IMR-90 (cell line): ENCODE measurements at regions not wholly inside any gene's neighbourhood (a gene's known extent, or its start where the extent isn't known, plus 50 kb on each side); places are given as distances from the start of the nearest gene placed in this dataset.

Source experiments
- ATAC-seq: fragments of 200-7000 bp; cut with Tn5 transposase; 2 replicates; pipeline ENCODE4 v1.9.1; 2020; ENCODE audit warnings: low read depth, mild to moderate bottlenecking, moderate library complexity
- BruUV-seq: library from RNA; stranded (reverse); fragments of 400-500 nt; replicated peaks from 2 replicates; lab custom pipeline; 2021; lab: Mats Ljungman, UMichigan
- CTCF ChIA-PET: fragments of 300-600 bp; formaldehyde crosslinking; extraction: SDS; loops from one replicate; lab custom pipeline; 2021; ENCODE audit warnings: antibody characterized with exemption; lab: Yijun Ruan, JAX
- POLR2A ChIA-PET: fragments of 300-600 bp; sonication (Branson Sonifier 250); formaldehyde crosslinking; loops from one replicate; lab custom pipeline; 2022; ENCODE audit warnings: antibody characterized with exemption; ENCODE audit not compliant: unreplicated experiment; lab: Charles Lee
- DNase-seq: peaks from one replicate; pipeline ENCODE4 v3.0.0; 2013
- H2AFZ ChIP-seq: replicated peaks from 2 replicates; pipeline ENCODE3; 2013; ENCODE audit warnings: low read length, mild to moderate bottlenecking; ENCODE audit not compliant: poor library complexity
- H2AK5ac ChIP-seq: 2 replicates; pipeline ENCODE4 v1.6.1; 2013; ENCODE audit warnings: low read depth, low read length, inconsistent platforms
- H2AK9ac ChIP-seq: replicated peaks from 2 replicates; pipeline ENCODE3; 2013; ENCODE audit warnings: mild to moderate bottlenecking, low read depth, low read length, moderate library complexity; ENCODE audit not compliant: poor library complexity
- H2BK120ac ChIP-seq: 2 replicates; pipeline ENCODE4 v1.6.1; 2013; ENCODE audit warnings: low read depth, low read length, inconsistent platforms
- H2BK15ac ChIP-seq: 3 replicates; pipeline ENCODE4 v1.6.1; 2013; ENCODE audit warnings: low read depth, low read length, inconsistent platforms
- H2BK20ac ChIP-seq: 2 replicates; pipeline ENCODE4 v1.6.1; 2013; ENCODE audit warnings: low read depth, mild to moderate bottlenecking, inconsistent platforms, low read length, moderate library complexity
- H2BK5ac ChIP-seq: 2 replicates; pipeline ENCODE4 v1.6.1; 2013; ENCODE audit warnings: mild to moderate bottlenecking, low read depth, low read length, inconsistent platforms; ENCODE audit not compliant: poor library complexity, severe bottlenecking
- H3K14ac ChIP-seq: replicated peaks from 2 replicates; pipeline ENCODE4 v1.6.1; 2013; ENCODE audit warnings: low read depth, low read length, inconsistent platforms
- H3K18ac ChIP-seq: 2 replicates; pipeline ENCODE4 v1.6.1; 2013; ENCODE audit warnings: low read depth, low read length, control low read depth
- H3K23ac ChIP-seq: 2 replicates; pipeline ENCODE4 v1.6.1; 2013; ENCODE audit warnings: low read depth, low read length, inconsistent platforms
- H3K27ac ChIP-seq: 2 replicates; pipeline ENCODE4 v1.5.1; 2013; ENCODE audit warnings: mild to moderate bottlenecking, control low read depth, low read length; ENCODE audit not compliant: insufficient read depth
- H3K27me3 ChIP-seq: 2 replicates; pipeline ENCODE4 v1.6.1; 2013; ENCODE audit warnings: low read length; ENCODE audit not compliant: control insufficient read depth, insufficient read depth
- H3K36me3 ChIP-seq: 2 replicates; pipeline ENCODE4 v1.6.1; 2013; ENCODE audit warnings: low read length, mixed read lengths; ENCODE audit not compliant: control insufficient read depth, insufficient read depth
- H3K4ac ChIP-seq: 2 replicates; pipeline ENCODE4 v1.6.1; 2013; ENCODE audit warnings: low read depth, low read length, inconsistent platforms
- H3K4me1 ChIP-seq: 2 replicates; pipeline ENCODE4 v1.6.1; 2013; ENCODE audit warnings: low read length, mixed read lengths; ENCODE audit not compliant: control insufficient read depth, insufficient read depth
- H3K4me2 ChIP-seq: 2 replicates; pipeline ENCODE4 v1.6.1; 2013; ENCODE audit warnings: low read depth, mild to moderate bottlenecking, control low read depth, low read length, moderate library complexity
- H3K4me3 ChIP-seq: 2 replicates; pipeline ENCODE4 v1.5.1; 2013; ENCODE audit warnings: low read depth, mild to moderate bottlenecking, control low read depth, low read length, moderate library complexity; ENCODE audit not compliant: insufficient read depth
- H3K56ac ChIP-seq: 2 replicates; pipeline ENCODE4 v1.6.1; 2013; ENCODE audit warnings: low read length, inconsistent platforms; ENCODE audit not compliant: insufficient read depth; ENCODE audit errors: extremely low read depth
- H3K79me1 ChIP-seq, 2 experiments: 2 replicates each; pipeline ENCODE4 v1.6.1; 2013; ENCODE audit warnings: low read length in 2 of 2, inconsistent platforms in 1 of 2, low read depth in 1 of 2
- H3K9ac ChIP-seq: 2 replicates; pipeline ENCODE4 v1.6.1; 2013; ENCODE audit warnings: low read depth, low read length, control low read depth
- H3K9me1 ChIP-seq: 2 replicates; pipeline ENCODE4 v1.6.1; 2013; ENCODE audit warnings: low read length, inconsistent platforms; ENCODE audit not compliant: insufficient read depth
- H3K9me3 ChIP-seq: 2 replicates; pipeline ENCODE4 v1.6.1; 2013; ENCODE audit warnings: low read length; ENCODE audit not compliant: control insufficient read depth, insufficient read depth
- H4K20me1 ChIP-seq: 2 replicates; pipeline ENCODE4 v1.6.1; 2013; ENCODE audit warnings: low read length, inconsistent platforms; ENCODE audit not compliant: insufficient read depth
- H4K5ac ChIP-seq: 2 replicates; pipeline ENCODE4 v1.6.1; 2013; ENCODE audit warnings: mild to moderate bottlenecking, low read depth, low read length, control low read depth
- H4K8ac ChIP-seq, 2 experiments: 2 replicates each; pipeline ENCODE4 v1.6.1; 2013; ENCODE audit warnings: low read depth in 2 of 2, low read length in 2 of 2, control low read depth in 1 of 2, inconsistent platforms in 1 of 2
- H4K91ac ChIP-seq: 2 replicates; pipeline ENCODE4 v1.6.1; 2013; ENCODE audit warnings: low read depth, low read length, inconsistent platforms; ENCODE audit not compliant: insufficient read depth
- BHLHE40 ChIP-seq: fragments of 150-350 bp; IDR thresholded peaks from 2 replicates; pipeline ENCODE4 v1.6.1; 2016; ENCODE audit warnings: mild to moderate bottlenecking, low read depth, low read length
- CEBPB ChIP-seq: IDR thresholded peaks from 2 replicates; pipeline ENCODE4 v1.6.1; 2012; ENCODE audit warnings: low read depth, low read length, improper control_type of control experiment
- CHD1 ChIP-seq: IDR thresholded peaks from 2 replicates; pipeline ENCODE4 v1.6.1; 2012; ENCODE audit warnings: low read depth, low read length, improper control_type of control experiment
- FOS ChIP-seq: fragments of 150-350 bp; IDR thresholded peaks from 2 replicates; pipeline ENCODE4 v1.6.1; 2016; ENCODE audit warnings: low read depth, low read length
- MAFK ChIP-seq: IDR thresholded peaks from 2 replicates; pipeline ENCODE4 v1.6.1; 2012; ENCODE audit warnings: low read depth, low read length, improper control_type of control experiment
- MAZ ChIP-seq: IDR thresholded peaks from 2 replicates; pipeline ENCODE4 v1.6.1; 2012; ENCODE audit warnings: low read depth, mild to moderate bottlenecking, low read length, improper control_type of control experiment, moderate library complexity, borderline replicate concordance
- MXI1 ChIP-seq: IDR thresholded peaks from 2 replicates; pipeline ENCODE4 v1.6.1; 2012; ENCODE audit warnings: low read depth, mild to moderate bottlenecking, low read length, moderate library complexity, borderline replicate concordance
- NFE2L2 ChIP-seq: fragments of 150-350 bp; IDR thresholded peaks from 2 replicates; pipeline ENCODE4 v1.6.1; 2016; ENCODE audit warnings: low read depth, mild to moderate bottlenecking, low read length
- POLR2A ChIP-seq: IDR thresholded peaks from 2 replicates; pipeline ENCODE4 v1.6.1; 2012; ENCODE audit warnings: mild to moderate bottlenecking, low read depth, low read length
- RAD21 ChIP-seq: IDR thresholded peaks from 2 replicates; pipeline ENCODE4 v1.6.1; 2012; ENCODE audit warnings: low read length, improper control_type of control experiment
- RCOR1 ChIP-seq: IDR thresholded peaks from 2 replicates; pipeline ENCODE4 v1.6.1; 2012; ENCODE audit warnings: mild to moderate bottlenecking, low read length, improper control_type of control experiment; ENCODE audit not compliant: insufficient replicate concordance
- RFX5 ChIP-seq: IDR thresholded peaks from 2 replicates; pipeline ENCODE4 v1.8.0; 2012; ENCODE audit warnings: low read depth, mild to moderate bottlenecking, low read length, moderate library complexity
- SMC3 ChIP-seq: fragments of 150-350 bp; IDR thresholded peaks from 2 replicates; pipeline ENCODE4 v1.6.1; 2016; ENCODE audit warnings: low read depth, mild to moderate bottlenecking, antibody characterized with exemption, low read length, moderate library complexity
- WGBS, 2 experiments: methylation state at CpG; one replicate each; pipeline versions ENCODE4 v1.1.5 to v1.1.7; 2013; ENCODE audit warnings: missing lambda C conversion rate in 2 of 2; ENCODE audit not compliant: insufficient read length in 1 of 2; ENCODE audit errors: extremely low coverage in 2 of 2; 5-methylcytosine and 5-hydroxymethylcytosine counted together
- dilution Hi-C: fragments of 300-500 bp; cut with HindIII; formaldehyde crosslinking; loops from one replicate; pipeline ENCODE4 v1.14.3; 2018; ENCODE audit warnings: low sequenced_read_pairs; ENCODE audit not compliant: unreplicated experiment
- in situ Hi-C: fragments of 300-500 bp; cut with MboI; formaldehyde crosslinking; loops from 3 replicates; pipeline ENCODE4 v1.14.3; 2019; ENCODE audit warnings: low sequenced_read_pairs, inconsistent platforms, mixed read lengths
- intact Hi-C: fragments of 100-400 bp; cut with micrococcal nuclease; formaldehyde crosslinking; loops from 2 replicates; pipeline ENCODE4 v1.10.0; 2022
- TF ChIP-seq, protein P1 (sequence below): fragments of 150-350 bp; IDR thresholded peaks from 2 replicates; pipeline ENCODE4 v1.6.1; 2016; ENCODE audit warnings: low read depth, mild to moderate bottlenecking, low read length, moderate library complexity, borderline replicate concordance
- TF ChIP-seq, protein P2 (sequence below): conservative IDR thresholded peaks from 2 replicates; pipeline ENCODE4 v1.5.1; 2012; ENCODE audit warnings: mild to moderate bottlenecking, low read depth, low read length, improper control_type of control experiment
- TF ChIP-seq, protein P3 (sequence below): fragments of 150-350 bp; IDR thresholded peaks from 2 replicates; pipeline ENCODE4 v1.6.1; 2017; ENCODE audit warnings: mild to moderate bottlenecking, antibody characterized with exemption, low read length, low read depth

DNA sequence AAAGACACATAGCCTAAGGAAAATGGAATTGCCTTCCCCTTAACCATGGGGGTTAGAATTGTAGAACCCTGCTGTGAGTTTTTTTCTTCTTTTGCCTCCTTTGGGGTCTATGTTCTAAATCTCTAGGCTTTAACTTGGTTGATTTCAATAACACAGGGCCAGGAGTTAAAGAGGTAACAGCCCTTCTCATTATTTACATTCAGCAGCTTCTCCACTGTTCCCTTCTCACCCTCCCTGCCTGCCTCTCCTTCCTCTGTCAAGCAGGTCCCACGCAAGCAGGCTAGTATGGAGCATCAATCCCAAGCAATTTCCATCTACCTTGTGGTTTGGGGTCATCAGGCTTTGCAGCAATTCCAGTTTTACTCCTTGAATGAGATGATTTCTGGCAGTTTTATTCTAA is 236.1 kb upstream of the G2E3 start:
- H2BK5ac ChIP-seq: no peak overlapping the region
- no peak overlapping the region for H3K4ac ChIP-seq
- no CpG with 5 or more reads among the region's 1 CpG for WGBS, 2 experiments
- BruUV-seq: no TSS peak
- no peak overlapping the region for H3K27ac ChIP-seq
- peaks cover 4% of the 10 kb centered on the region; the same call in 1 of the 2 replicates for H3K27me3 ChIP-seq
- no peaks in the 10 kb centered on the region for H4K20me1 ChIP-seq
- no peaks in the 10 kb centered on the region for H3K9me3 ChIP-seq
- H2AFZ ChIP-seq: no peak overlapping the region
- intact Hi-C loops (no loop called here), dilution Hi-C loops (no loop called here), in situ Hi-C loops (no loop called here)
- DNase-seq (no peak), ATAC-seq (no peak)
- no peaks in the 10 kb centered on the region for H3K36me3 ChIP-seq
- H4K8ac ChIP-seq: no peak overlapping the region
- H2AK9ac ChIP-seq: no peak overlapping the region
- H3K4me1 ChIP-seq: no peaks in the 10 kb centered on the region
- ChIA-PET POLR2A (no interaction called here), CTCF (no interaction called here)
- H3K79me1 ChIP-seq: no peaks in the 10 kb centered on the region
- H3K18ac ChIP-seq: no peak overlapping the region
- no peak overlapping the region for H2AK5ac ChIP-seq
- no peak overlapping the region for H2BK20ac ChIP-seq
- H3K4me2 ChIP-seq: no peak overlapping the region
- H3K9me1 ChIP-seq: no peaks in the 10 kb centered on the region
- no peak overlapping the region for H2BK120ac ChIP-seq
- H3K23ac ChIP-seq: no peak overlapping the region
- H4K91ac ChIP-seq: no peak overlapping the region
- H3K14ac ChIP-seq: no peak overlapping the region
- H3K56ac ChIP-seq: no peak overlapping the region
- no peak overlapping the region for H4K5ac ChIP-seq
- no peak for TF ChIP-seq BHLHE40
- TF ChIP-seq RCOR1: no peak
- TF ChIP-seq MAFK: no peak
- no peak for TF ChIP-seq RAD21
- TF ChIP-seq, protein P1, sequence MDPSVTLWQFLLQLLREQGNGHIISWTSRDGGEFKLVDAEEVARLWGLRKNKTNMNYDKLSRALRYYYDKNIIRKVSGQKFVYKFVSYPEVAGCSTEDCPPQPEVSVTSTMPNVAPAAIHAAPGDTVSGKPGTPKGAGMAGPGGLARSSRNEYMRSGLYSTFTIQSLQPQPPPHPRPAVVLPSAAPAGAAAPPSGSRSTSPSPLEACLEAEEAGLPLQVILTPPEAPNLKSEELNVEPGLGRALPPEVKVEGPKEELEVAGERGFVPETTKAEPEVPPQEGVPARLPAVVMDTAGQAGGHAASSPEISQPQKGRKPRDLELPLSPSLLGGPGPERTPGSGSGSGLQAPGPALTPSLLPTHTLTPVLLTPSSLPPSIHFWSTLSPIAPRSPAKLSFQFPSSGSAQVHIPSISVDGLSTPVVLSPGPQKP: no peak
- TF ChIP-seq CHD1: no peak
- TF ChIP-seq NFE2L2: no peak
- no peak for TF ChIP-seq MXI1
- no peak for TF ChIP-seq POLR2A
- TF ChIP-seq, protein P2, sequence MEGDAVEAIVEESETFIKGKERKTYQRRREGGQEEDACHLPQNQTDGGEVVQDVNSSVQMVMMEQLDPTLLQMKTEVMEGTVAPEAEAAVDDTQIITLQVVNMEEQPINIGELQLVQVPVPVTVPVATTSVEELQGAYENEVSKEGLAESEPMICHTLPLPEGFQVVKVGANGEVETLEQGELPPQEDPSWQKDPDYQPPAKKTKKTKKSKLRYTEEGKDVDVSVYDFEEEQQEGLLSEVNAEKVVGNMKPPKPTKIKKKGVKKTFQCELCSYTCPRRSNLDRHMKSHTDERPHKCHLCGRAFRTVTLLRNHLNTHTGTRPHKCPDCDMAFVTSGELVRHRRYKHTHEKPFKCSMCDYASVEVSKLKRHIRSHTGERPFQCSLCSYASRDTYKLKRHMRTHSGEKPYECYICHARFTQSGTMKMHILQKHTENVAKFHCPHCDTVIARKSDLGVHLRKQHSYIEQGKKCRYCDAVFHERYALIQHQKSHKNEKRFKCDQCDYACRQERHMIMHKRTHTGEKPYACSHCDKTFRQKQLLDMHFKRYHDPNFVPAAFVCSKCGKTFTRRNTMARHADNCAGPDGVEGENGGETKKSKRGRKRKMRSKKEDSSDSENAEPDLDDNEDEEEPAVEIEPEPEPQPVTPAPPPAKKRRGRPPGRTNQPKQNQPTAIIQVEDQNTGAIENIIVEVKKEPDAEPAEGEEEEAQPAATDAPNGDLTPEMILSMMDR: no peak
- no peak for TF ChIP-seq MAZ
- no peak for TF ChIP-seq RFX5
- no peak for TF ChIP-seq SMC3
- no peak for TF ChIP-seq CEBPB
- TF ChIP-seq, protein P3, sequence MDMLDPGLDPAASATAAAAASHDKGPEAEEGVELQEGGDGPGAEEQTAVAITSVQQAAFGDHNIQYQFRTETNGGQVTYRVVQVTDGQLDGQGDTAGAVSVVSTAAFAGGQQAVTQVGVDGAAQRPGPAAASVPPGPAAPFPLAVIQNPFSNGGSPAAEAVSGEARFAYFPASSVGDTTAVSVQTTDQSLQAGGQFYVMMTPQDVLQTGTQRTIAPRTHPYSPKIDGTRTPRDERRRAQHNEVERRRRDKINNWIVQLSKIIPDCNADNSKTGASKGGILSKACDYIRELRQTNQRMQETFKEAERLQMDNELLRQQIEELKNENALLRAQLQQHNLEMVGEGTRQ: no peak
- no peak for TF ChIP-seq FOS
- H3K4me3 ChIP-seq: no peak overlapping the region
- no peak overlapping the region for H3K9ac ChIP-seq
- no peak overlapping the region for H2BK15ac ChIP-seq
